AG09309 (cell line): ENCODE measurements at regions not wholly inside any gene's neighbourhood (a gene's known extent, or its start where the extent isn't known, plus 50 kb on each side); places are given as distances from the start of the nearest gene placed in this dataset.

Experiments used
- DNase-seq: peaks from one replicate; pipeline ENCODE4 v3.0.0-alpha.2; 2010; ENCODE audit warnings: low read depth
- H3K4me3 ChIP-seq: 2 replicates; pipeline ENCODE4 v1.5.1; 2011; ENCODE audit warnings: mild to moderate bottlenecking, low read depth, low read length, moderate library complexity; ENCODE audit not compliant: control insufficient read depth
- CTCF ChIP-seq: IDR thresholded peaks from 2 replicates; pipeline ENCODE4 v1.5.1; 2011; ENCODE audit warnings: mild to moderate bottlenecking, low read depth, low read length, inconsistent platforms; ENCODE audit not compliant: insufficient read depth, control insufficient read depth; ENCODE audit errors: missing control alignments

DNA sequence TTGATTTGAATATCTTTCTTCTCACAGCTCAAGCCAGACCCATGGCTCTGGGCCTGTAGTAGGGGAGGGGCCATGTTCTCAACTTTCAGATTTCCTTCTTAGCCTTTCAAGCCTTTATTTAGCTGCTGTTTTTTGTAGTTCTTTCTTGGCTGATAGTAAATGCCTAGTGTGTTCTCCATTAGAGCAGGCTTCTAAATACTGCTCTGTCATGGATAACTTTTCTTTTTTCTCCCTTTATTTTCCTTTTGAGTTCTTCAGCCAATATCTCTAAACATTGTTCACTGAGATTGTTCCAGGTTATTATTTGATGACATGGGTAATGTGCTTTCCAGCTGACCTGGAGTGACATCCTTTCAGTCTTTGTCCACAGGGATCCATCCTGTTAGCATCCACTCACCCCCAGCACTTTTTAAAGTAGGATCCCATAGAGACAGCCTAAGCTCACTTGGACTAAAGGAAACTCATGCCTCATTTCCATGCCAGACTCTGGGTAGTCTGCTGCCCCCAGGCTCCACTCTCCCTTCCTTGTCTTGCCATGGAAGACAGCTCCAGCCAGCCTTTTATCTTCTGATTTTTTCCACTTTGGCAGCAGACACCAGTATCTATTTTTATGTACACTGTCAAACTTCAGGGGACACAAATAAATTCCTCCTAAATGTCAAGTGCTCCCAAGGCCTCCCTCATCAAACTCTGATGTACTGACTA lies 645.6 kb downstream of the RNF144B start:
- DNase-seq = no peak
- H3K4me3 ChIP-seq = no peak overlapping the region
- no peak for TF ChIP-seq CTCF

DNA sequence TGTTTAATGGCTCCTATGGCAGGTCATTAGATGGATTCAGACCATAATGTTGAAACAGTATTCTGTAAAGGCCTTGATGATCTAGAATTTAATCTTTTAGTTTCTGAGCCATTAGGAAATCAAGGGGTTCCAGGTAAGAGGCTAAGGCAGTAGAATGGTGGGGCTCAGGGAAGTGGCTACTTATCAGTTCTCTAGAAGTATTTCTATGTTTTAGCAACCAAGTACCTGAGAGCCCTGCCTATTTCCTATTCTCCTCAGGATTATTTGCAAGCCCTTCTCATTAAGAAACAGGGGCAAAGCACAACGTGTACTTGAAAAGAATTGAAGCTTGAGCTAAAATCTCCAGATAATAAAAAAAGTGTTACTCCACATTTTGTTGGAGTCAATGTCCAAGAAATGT lies 646.5 kb downstream of the RNF144B start:
- no peak for TF ChIP-seq CTCF
- H3K4me3 ChIP-seq = no peak overlapping the region
- no peak for DNase-seq

- H3K4me3 ChIP-seq = no peak overlapping the region
- no peak for TF ChIP-seq CTCF
- no peak for DNase-seq
Observed at GRCh38 chr6:19034986-19035385, 647.8 kb downstream of the RNF144B start.

GRCh38 chr6:19035461-19036195 lies 648.5 kb downstream of the RNF144B start:
- no peak for TF ChIP-seq CTCF
- no peak for DNase-seq
- H3K4me3 ChIP-seq = no peak overlapping the region

DNA sequence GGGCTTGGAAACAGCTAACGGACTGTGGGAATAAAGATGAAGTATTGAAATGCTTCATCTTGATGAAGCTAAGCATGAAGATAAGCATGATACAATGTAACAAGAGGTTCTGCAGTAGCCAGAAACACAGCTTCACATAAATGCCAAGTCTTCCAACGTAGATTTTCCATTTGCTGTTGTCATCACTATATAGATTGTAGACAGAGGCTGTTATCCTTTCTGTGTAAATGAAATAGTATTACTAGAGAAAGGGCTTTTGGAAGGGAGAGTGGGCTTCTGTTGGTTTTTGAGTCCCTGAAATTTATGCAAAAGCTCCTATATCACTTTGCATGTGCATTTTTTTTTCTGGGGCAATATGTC lies 649.0 kb downstream of the RNF144B start:
- no peak for DNase-seq
- H3K4me3 ChIP-seq = no peak overlapping the region

DNA sequence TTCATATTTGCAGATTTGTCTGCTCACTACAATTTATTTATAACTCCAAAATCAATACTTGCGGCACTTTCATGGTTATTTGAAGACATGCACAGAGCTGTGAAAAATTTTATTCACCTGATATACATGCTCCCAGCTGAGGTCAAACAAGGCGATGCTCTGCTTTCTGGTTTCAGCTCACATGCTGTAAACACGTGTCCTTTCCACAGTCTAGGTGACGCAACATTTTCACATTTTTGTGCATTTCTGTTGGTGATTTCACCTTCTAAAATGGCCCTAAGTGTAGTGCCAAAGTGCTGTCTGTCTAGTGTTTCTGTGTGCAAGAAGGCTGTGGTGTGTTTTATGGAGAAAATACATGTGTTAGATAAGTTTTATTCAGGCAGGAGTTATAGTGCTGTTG lies 650.5 kb downstream of the RNF144B start:
- DNase-seq = no peak
- TF ChIP-seq CTCF = no peak
- no peak overlapping the region for H3K4me3 ChIP-seq

More for the DNA sequence above, 649.0 kb downstream of the RNF144B start:
- TF ChIP-seq CTCF = no peak
